HAP-1 (cell line): ENCODE measurements at regions not wholly inside any gene's neighbourhood (a gene's known extent, or its start where the extent isn't known, plus 50 kb on each side); places are given as distances from the start of the nearest gene placed in this dataset.
"Not testable (repeated sequence)": the region's sequence is repeated elsewhere in the genome, so short reads cannot be mapped to it uniquely, and the experiment has no call there.

Experiments
- DNase-seq, 2 experiments: peaks; one replicate each; pipeline ENCODE4 v3.0.0-alpha.2; 2016 to 2020; ENCODE audit warnings: low spot score in 2 of 2
- H3K27me3 ChIP-seq: fragments of 250-450 bp; sonication (Bioruptor Pico); 2 replicates; pipeline ENCODE4 v1.5.1; 2020; ENCODE audit warnings: low read depth, mild to moderate bottlenecking, moderate library complexity
- H3K36me3 ChIP-seq: fragments of 250-450 bp; sonication (Bioruptor Pico); replicated peaks from 2 replicates; pipeline ENCODE4 v1.5.1; 2020; ENCODE audit warnings: mild to moderate bottlenecking
- H3K4me1 ChIP-seq: fragments of 250-450 bp; sonication (Bioruptor Pico); 2 replicates; pipeline ENCODE4 v1.5.1; 2020; ENCODE audit warnings: mild to moderate bottlenecking
- H3K4me3 ChIP-seq: fragments of 250-450 bp; sonication (Bioruptor Pico); 2 replicates; pipeline ENCODE4 v1.5.1; 2020; ENCODE audit warnings: mild to moderate bottlenecking, moderate library complexity
- H3K9me3 ChIP-seq: fragments of 250-450 bp; sonication (Bioruptor Pico); 2 replicates; pipeline ENCODE4 v1.5.1; 2020; ENCODE audit warnings: mild to moderate bottlenecking, moderate library complexity
- in situ Hi-C: fragments of 300-500 bp; cut with MboI; formaldehyde crosslinking; loops from 3 replicates; pipeline ENCODE4 v1.14.3; 2020; ENCODE audit warnings: low sequenced_read_pairs, inconsistent platforms, mixed read lengths

DNA sequence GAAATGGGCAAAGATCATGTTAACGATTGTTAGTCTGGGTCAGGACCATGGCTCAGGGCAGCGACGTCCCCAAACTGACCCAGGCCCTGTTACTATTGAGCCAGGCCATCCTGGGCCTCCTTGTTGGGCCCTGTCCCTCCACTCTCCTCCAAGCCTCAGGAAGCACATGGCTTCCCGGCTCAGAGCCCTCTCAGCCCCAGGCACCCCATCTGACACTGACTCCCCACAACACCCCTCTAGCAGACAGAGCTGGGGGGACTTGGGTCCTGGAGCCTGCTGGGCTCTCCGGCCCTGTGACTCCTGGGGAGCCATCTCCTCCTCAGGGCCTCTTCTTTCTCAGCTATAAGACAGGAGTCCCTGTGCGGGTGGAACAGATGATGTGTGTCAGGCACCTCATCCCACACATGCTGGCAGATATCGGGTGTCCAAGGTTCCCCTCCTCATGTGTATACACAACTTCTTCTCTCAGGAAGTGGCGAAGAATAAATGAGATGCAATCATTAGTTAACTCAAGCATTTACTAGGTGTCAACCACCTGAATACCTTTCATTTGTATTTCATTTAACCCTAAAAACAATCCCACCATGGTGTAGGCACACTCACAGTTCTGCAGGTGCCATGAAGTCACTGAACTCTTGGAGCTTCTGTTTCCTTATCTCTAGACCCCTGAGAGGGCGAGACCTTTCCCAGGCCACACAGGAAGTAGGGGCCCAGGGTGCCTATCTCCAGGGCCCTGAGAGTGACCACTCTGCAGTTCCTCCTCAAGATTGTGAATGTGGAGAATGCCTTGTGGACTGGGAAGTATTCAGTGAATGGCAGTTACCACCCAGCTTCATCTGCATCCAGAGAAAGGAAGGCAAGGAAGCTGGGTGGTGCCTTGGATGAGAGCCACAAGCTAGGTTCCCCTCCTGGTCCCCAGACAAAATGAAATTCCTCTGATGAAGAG lies 282.5 kb upstream of the TLE3 start:
- Histone ChIP-seq H3K36me3 (no peaks in the 10 kb centered on the region), H3K27me3 (no peaks in the 10 kb centered on the region), H3K4me1 (peaks cover 6% of the 10 kb centered on the region), H3K4me3 (no peak overlapping the region), H3K9me3 (no peaks in the 10 kb centered on the region)
- DNase-seq: peak in 1 of 2 experiments; percentile 4
- in situ Hi-C loops: no loop called here

DNA sequence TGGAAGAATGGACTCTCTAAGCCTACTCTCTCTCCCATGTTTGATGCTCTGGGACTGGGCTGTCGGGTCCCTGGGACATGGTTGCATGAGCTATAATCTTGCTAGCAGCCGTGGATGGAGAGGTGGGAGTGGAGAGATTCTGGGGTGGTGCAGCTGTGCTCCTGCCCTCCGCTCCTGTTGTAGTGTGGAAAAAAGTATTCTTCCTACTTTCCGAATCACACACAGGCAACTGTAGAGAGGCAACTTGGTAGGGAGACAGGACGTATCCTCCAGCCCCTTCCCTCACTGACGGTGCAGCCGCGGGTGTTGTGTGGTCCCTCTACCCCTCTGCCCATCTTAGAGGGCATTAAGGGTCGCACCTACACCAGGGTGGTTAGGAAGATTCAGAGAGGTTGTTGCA lies 281.4 kb upstream of the TLE3 start:
- Histone ChIP-seq H3K36me3 (no peaks in the 10 kb centered on the region), H3K27me3 (no peaks in the 10 kb centered on the region), H3K4me3 (no peak overlapping the region), H3K4me1 (peaks cover 6% of the 10 kb centered on the region), H3K9me3 (no peaks in the 10 kb centered on the region)
- peak in 1 of 2 experiments; percentile 6 for DNase-seq
- in situ Hi-C loops: no loop called here

DNA sequence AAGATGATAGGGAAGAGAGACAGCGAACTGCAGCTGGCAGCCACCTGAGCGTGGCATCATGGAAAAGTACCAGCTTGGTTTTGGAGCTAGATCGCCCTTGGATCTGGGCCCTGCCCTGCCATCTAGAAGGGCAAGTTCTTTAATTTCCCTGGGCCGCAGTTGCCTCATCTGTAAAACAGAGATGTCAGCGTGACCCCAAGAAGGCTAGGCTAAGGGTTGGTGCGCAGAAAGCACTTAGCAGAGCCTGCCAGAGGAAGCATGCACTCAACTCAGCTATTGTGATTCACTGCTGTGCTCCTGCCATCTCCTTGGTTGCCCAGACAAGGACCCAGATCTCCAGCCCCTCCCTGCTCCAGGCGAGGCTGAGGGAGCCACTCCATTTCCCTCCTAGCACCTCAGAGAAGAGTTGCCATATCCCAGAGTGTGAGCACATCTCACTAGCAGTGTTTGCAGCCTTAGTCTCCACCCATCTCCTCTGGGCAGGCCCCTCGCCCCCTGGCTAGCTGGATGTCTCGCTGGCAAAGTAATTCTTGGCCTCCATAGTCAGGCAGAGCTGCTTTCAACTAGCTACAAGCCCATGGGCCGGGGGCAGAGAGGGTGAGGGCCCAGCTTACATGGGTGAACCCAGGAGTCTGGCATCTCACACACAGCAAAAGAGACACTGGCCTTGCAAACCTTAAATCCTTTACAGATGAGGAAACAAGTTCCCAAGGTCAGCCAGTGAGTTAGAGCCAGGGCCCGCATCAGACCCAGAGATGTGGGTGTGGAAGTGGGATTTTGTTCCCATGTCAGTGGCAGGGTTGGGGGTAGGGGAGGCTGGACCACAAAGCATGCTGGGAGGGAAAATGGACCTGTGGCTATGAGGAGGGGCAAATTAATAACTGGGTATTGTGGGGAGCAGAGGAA lies 280.7 kb upstream of the TLE3 start:
- no peak overlapping the region for H3K4me3 ChIP-seq
- no peaks in the 10 kb centered on the region for H3K9me3 ChIP-seq
- peaks cover 6% of the 10 kb centered on the region for H3K4me1 ChIP-seq
- no peaks in the 10 kb centered on the region for H3K36me3 ChIP-seq
- peak in 1 of 2 experiments; percentile 13 for DNase-seq
- H3K27me3 ChIP-seq: no peaks in the 10 kb centered on the region
- in situ Hi-C loops: no loop called here

DNA sequence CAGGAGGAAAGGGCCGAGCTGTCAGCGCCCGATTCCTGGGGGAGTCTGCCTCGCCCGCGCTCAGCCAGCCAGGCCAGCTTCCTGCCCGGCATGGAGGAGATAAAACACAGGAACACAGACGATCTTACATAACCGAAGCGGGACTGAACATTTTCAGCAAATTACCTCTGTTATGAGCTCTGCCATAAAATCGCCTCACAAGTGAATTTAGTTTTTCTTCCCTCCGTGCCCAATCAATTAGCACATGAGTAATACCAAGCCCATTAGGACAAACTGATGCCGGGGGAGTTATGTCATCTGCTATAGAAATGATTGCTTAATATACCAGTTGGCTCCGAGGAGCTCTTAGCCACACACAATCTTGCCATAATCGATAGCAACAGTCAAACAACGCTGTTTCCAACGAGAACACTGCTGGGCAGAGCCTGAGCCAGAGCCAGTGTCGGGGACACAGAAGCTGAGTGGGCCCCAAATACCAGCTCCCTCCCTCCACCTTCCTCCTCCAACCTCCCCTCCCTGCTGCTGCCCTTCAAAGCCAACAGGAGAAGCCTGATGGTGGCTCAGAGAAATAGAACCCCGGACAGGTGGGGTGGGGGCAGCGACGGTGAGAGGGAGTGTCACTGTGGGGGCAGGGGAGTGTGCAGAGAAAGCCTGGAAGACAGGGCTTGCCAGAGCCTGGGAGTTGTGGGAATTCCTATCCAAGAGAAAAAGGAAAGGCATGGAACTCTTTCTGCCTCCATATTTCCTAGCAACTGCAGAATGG lies 279.4 kb upstream of the TLE3 start:
- H3K4me3 ChIP-seq: no peak overlapping the region
- no peaks in the 10 kb centered on the region for H3K27me3 ChIP-seq
- DNase-seq: peak in 1 of 2 experiments; percentile 58
- H3K9me3 ChIP-seq: no peaks in the 10 kb centered on the region
- peaks cover 6% of the 10 kb centered on the region for H3K4me1 ChIP-seq
- H3K36me3 ChIP-seq: no peaks in the 10 kb centered on the region
- in situ Hi-C loops: no loop called here

DNA sequence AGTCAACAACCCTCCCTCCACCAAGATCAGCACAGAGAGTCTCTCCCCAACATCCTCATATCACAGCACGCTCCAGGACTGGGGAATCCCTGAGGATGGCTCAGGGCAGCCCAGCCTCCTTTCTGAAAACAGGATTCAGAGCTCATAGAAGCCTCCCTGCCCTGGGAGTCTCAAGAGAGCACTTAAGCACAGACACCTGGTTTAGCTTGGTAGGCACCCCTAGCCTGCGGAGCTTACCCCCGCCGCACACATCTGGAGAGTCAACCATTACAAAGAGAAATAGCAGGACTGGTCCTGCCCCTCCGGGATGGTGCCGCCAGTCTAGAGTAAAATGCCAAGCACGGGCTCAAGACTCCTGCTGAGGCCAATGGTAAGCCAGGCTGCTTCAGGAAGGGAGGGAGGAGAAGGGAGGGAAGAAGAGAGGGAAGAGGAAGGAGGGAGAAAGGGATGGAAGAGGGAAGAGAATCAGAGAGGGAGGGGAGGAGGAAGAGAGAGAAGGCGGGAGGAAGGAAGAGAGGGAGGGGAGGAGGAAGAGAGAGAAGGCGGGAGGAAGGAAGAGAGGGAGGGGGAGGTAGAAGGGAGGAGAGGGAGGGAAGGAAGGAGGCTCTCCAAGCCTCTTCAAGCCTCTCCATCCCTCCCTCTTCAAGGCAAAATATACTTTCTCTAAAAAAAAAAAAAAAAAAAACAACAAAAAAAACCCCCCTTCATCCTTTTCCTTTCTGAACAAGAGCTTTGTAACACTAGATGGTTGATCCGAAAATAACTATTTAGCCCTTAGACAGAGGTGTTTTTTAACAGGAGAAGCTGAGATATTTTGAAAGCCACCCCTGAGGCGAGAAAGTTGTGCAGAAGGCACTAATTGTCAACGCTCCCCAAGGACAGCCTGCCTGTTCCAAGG lies 278.6 kb upstream of the TLE3 start:
- Histone ChIP-seq H3K36me3 (no peaks in the 10 kb centered on the region), H3K27me3 (no peaks in the 10 kb centered on the region), H3K9me3 (no peaks in the 10 kb centered on the region), H3K4me3 (no peak overlapping the region), H3K4me1 (peaks cover 6% of the 10 kb centered on the region)
- DNase-seq: peak in 1 of 2 experiments; percentile 6
- in situ Hi-C loops: no loop called here

DNA sequence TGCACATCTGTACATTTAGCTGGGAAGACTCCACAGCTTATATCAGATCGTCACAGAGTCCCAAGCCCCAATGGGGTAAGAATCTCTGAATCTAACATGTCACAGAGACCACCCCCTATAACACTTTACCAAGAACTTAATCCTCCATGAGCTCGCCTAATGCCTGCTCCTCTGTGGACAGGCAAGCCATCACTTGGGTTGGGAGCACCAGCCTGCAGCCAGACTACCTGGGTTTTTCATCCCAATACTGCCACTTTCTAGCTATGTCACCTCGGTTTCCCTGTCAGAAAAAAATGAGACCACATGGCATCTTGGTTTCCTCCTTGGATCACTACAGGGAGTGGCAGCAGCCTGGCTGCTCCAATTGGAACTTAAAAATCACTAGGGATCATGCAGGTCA lies 277.9 kb upstream of the TLE3 start:
- in situ Hi-C loops: no loop called here
- no peaks in the 10 kb centered on the region for H3K36me3 ChIP-seq
- no peaks in the 10 kb centered on the region for H3K9me3 ChIP-seq
- peaks cover 6% of the 10 kb centered on the region for H3K4me1 ChIP-seq
- H3K4me3 ChIP-seq: no peak overlapping the region
- H3K27me3 ChIP-seq: no peaks in the 10 kb centered on the region
- DNase-seq: no peak

DNA sequence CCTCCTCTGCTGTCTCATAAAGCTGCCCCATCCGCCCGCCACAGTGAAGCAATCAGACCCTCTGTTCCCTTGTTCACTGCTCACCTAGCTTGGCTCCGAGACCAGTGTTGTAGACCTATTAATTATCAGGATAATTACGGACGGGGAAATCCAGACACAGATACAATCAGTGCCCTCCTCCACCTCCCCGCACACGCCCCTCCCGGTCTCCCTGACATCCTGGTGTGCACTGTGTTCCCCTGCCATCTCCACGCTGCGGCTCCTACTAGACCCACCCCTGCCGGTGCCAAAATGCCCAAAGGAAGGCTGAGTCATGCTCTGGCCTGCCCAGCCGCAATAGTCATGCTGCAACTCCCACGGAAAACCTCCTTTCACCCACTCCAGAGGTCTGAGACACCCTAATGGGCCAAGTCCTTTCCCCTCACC lies 277.3 kb upstream of the TLE3 start:
- Histone ChIP-seq H3K4me3 (no peak overlapping the region), H3K9me3 (no peaks in the 10 kb centered on the region), H3K4me1 (peaks cover 6% of the 10 kb centered on the region), H3K27me3 (no peaks in the 10 kb centered on the region), H3K36me3 (no peaks in the 10 kb centered on the region)
- in situ Hi-C loops: no loop called here
- DNase-seq: peak in 1 of 2 experiments; percentile 10

DNA sequence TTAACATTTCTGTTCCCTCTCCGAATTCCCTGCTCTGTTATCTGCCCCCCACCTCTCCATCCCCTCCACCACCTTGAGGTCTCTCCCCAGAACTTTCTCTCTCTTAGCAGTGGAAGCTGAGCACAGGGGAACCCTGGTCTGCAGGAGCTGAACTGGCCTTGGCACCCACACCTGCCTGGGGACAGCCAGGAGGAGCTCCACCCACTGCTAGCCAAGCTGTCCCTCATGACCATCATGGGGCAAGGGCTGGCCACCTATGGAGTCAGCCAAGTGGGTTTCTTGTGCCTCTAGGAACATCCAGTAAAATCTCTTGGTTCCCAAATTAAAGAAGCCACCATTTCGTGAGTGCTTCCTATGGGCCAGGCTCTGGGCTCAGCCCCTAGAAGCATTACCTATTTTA lies 276.4 kb upstream of the TLE3 start:
- Histone ChIP-seq H3K4me3 (no peak overlapping the region), H3K9me3 (no peaks in the 10 kb centered on the region), H3K27me3 (no peaks in the 10 kb centered on the region), H3K4me1 (peaks cover 6% of the 10 kb centered on the region), H3K36me3 (no peaks in the 10 kb centered on the region)
- peak in 1 of 2 experiments; percentile 4 for DNase-seq
- in situ Hi-C loops: no loop called here

DNA sequence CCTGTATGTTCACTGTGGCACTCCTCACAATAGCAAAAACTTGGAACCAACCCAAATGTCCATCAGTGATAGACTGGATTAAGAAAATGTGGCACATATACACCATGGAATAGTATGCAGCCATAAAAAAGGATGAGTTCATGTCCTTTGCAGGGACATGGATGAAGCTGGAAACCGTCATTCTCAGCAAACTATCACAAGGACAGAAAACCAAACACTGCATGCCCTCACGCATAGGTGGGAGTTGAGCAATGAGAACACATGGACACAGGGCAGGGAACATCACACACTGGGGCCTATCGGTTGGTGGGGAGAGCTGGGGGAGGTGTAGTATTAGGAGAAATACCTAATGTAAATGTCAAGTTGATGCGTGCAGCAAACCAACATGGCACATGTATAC lies 275.7 kb upstream of the TLE3 start:
- H3K4me1 ChIP-seq, H3K36me3 ChIP-seq, H3K9me3 ChIP-seq, H3K27me3 ChIP-seq, in situ Hi-C loops, H3K4me3 ChIP-seq: not testable (repeated sequence)
- DNase-seq: peak in 1 of 2 experiments; percentile 5

DNA sequence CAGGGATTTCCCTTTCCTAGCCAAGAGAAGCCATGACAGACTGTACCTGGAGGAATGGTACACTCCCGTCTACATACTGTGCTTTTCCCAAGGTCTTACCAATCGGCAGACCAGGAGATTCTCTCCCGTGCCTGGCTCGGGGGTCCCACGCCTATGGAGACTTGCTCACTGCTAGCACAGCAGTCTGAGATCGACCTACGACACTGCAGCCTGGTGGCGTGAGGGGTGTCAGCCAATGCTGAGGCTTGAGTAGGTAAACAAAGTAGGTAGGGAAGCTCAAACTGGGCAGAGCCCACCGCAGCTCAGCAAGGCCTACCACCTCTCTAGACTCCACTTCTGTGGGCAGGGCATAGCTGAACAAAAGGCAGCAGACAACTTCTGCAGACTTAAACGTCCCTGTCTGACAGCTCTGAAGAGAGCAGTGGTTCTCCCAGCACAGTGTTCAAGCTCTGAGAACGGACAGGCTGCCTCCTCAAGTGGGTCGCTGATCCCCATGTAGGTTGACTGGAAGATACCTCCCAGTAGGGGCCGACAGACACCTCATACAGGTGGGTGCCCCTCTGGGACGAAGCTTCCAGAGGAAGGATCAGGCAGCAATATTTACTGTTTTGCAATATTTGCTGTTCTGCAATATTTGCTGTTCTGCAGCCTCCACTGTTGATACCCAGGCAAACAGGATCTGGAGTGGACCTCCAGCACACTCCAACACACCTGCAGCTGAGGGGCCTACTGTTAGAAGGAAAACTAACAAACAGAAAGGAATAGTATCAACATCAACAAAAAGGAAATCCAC lies 270.4 kb upstream of the TLE3 start:
- H3K4me3 ChIP-seq, in situ Hi-C loops, H3K9me3 ChIP-seq, H3K4me1 ChIP-seq, DNase-seq, H3K27me3 ChIP-seq, H3K36me3 ChIP-seq: not testable (repeated sequence)

DNA sequence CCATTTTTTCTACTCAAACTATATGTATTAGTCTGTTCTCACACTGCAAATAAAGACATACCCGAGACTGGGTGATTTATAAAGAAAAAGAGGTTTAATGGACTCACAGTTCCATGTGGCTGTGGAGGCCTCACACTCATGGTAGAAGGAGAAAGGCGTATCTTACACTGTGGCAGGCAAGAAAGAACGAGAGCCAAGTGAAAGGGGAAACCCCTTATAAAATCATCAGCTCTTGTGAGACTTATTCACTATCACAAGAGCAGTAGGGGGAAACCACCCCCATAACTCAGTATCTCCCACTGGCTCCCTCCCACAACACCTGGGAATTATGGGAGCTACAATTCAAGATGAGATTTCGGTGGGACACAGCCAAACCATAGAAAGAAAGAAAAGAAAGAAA lies 266.3 kb upstream of the TLE3 start:
- H3K9me3 ChIP-seq, H3K4me1 ChIP-seq, H3K36me3 ChIP-seq, H3K27me3 ChIP-seq, in situ Hi-C loops, H3K4me3 ChIP-seq: not testable (repeated sequence)
- DNase-seq: peak in 1 of 2 experiments; percentile 1

DNA sequence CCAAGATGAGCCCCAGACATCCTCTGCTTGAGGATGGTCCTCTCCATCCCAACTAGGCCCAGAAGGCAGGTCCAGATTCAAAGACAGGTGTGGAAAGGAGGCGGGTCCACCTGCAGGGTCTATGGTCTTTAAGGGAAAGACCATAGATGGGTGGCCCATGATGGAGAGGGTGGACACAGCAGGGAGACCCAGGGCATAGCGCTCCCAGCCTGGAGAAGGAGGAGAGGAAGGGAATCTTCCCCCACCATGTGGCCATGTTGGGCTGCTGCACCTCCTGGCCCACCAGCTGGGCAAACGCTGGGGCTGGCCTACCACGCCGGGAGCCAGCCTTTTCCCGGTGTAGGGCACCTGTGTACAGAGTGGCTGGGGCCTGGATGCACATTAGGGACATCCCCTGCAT lies 265.2 kb upstream of the TLE3 start:
- H3K27me3 ChIP-seq: no peaks in the 10 kb centered on the region; the same call in 1 of the 2 replicates
- H3K9me3 ChIP-seq: no peaks in the 10 kb centered on the region
- H3K4me3 ChIP-seq: no peak overlapping the region
- DNase-seq: peak in 1 of 2 experiments; percentile 62
- no peaks in the 10 kb centered on the region for H3K36me3 ChIP-seq
- H3K4me1 ChIP-seq: no peaks in the 10 kb centered on the region; the same call in 1 of the 2 replicates
- in situ Hi-C loops: no loop called here
